ENCODE measurements at regions not wholly inside any gene's neighbourhood (a gene's known extent, or its start where the extent isn't known, plus 50 kb on each side); places are given as distances from the start of the nearest gene placed in this dataset.

DNA sequence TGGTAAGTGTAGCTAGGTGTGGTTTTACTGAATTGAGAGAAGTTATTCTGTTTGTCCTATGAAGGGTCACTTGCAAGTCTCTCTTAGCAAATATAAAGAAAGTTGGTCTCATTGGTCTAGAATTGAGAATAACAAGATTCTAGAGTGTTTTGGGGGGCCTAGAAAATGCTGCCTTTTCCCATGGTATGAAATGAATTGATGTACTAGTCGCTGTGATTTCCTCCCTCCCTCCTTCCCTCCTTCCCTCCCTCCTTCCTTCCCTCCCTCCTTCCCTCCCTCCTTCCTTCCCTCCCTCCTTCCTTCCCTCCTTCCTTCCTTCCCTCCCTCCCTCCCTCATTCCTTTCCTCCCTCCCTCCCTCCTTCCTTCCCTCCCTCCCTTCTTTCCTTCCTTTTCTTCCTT, 166.7 kb upstream of the RGS6 start:
- Mint-ChIP-seq H3K9me3 (peaks cover 4 to 5% of the 10 kb centered on the region in 2 experiments; a peak in 4 of 5 replicates), H3K27ac (no peak overlapping the region), H3K4me1 (peaks cover 12 to 13% of the 10 kb centered on the region in 2 experiments), H3K27me3 (ENCODE audit: low read depth) (no peaks in the 10 kb centered on the region), H3K36me3 (ENCODE audit: insufficient read depth in 1 of 3, low read depth in 3 of 3) (peaks cover 0 to 12% (median 0%) of the 10 kb centered on the region in 3 experiments; a peak in 2 of 7 replicates), H3K4me3 (no peak overlapping the region)
- Histone ChIP-seq H2BK12ac (ENCODE audit: insufficient read length, low read depth, low read length) (no peak overlapping the region), H3K4ac (ENCODE audit: low read depth, low read length) (no peak overlapping the region), H3K27me3 (ENCODE audit: insufficient read depth, low read length) (no peaks in the 10 kb centered on the region), H3K4me2 (ENCODE audit: insufficient read depth, insufficient read length, low read length) (no peak overlapping the region), H3K9ac (ENCODE audit: extremely low read depth, insufficient read length, low read length) (no peak overlapping the region), H2BK20ac (ENCODE audit: low read depth, low read length, poor library complexity, severe bottlenecking) (no peak overlapping the region), H4K8ac (replicated peaks; ENCODE audit: insufficient read length, low read depth, low read length) (no peak overlapping the region), H3K4me1 (ENCODE audit: insufficient read depth, low read length) (no peaks in the 10 kb centered on the region), H3K18ac (ENCODE audit: insufficient read length, low read depth, low read length) (no peak overlapping the region), H3K56ac (ENCODE audit: insufficient read length, low read depth, low read length) (no peak overlapping the region), H3K14ac (ENCODE audit: insufficient read depth, low read length) (no peak overlapping the region), H2AFZ (ENCODE audit: low read length) (no peak overlapping the region), H4K5ac (ENCODE audit: insufficient read length, low read depth, low read length) (no peak overlapping the region), H3K79me2 (ENCODE audit: insufficient read depth, low read length) (no peaks in the 10 kb centered on the region), H3K79me1 (ENCODE audit: insufficient read depth, low read depth, low read length, poor library complexity, severe bottlenecking) (no peaks in the 10 kb centered on the region), H4K91ac (ENCODE audit: insufficient read length, low read depth, low read length) (no peak overlapping the region), H4K20me1 (ENCODE audit: control insufficient read depth, insufficient read depth, insufficient read length) (no peaks in the 10 kb centered on the region), H3K23ac (ENCODE audit: insufficient read length, low read depth, low read length) (no peak overlapping the region), H2BK120ac (ENCODE audit: low read depth, low read length, poor library complexity, severe bottlenecking) (no peak overlapping the region), H3T11ph (ENCODE audit: low read length) (no peak overlapping the region), H2AK5ac (ENCODE audit: insufficient read length, low read length) (no peak overlapping the region), H2BK15ac (ENCODE audit: low read depth, low read length) (no peak overlapping the region), H3K27ac (ENCODE audit: insufficient read length, low read depth, low read length) (no peak overlapping the region), H2BK5ac (ENCODE audit: insufficient read length, low read length) (no peak overlapping the region), H3K9me3 (ENCODE audit: control insufficient read depth, low read depth, low read length) (no peaks in the 10 kb centered on the region), H3K23me2 (ENCODE audit: insufficient read length, low read depth, low read length, poor library complexity, severe bottlenecking) (no peaks in the 10 kb centered on the region)
- DNase-seq = no peak
- TF ChIP-seq, protein P1, sequence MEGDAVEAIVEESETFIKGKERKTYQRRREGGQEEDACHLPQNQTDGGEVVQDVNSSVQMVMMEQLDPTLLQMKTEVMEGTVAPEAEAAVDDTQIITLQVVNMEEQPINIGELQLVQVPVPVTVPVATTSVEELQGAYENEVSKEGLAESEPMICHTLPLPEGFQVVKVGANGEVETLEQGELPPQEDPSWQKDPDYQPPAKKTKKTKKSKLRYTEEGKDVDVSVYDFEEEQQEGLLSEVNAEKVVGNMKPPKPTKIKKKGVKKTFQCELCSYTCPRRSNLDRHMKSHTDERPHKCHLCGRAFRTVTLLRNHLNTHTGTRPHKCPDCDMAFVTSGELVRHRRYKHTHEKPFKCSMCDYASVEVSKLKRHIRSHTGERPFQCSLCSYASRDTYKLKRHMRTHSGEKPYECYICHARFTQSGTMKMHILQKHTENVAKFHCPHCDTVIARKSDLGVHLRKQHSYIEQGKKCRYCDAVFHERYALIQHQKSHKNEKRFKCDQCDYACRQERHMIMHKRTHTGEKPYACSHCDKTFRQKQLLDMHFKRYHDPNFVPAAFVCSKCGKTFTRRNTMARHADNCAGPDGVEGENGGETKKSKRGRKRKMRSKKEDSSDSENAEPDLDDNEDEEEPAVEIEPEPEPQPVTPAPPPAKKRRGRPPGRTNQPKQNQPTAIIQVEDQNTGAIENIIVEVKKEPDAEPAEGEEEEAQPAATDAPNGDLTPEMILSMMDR (conservative IDR thresholded peaks at IDR 0.05) = no peak
- WGBS (ENCODE audit: extremely low coverage, insufficient read length, low lambda C conversion rate) = no CpG with 5 or more reads among the region's 1 CpG
